Activated CD4-positive, CD25-positive, alpha-beta regulatory T cell treated with anti-CD3 and anti-CD28 coated beads, Interleukin-2, amount 50 U/mL, for 72 hours (primary cell): ENCODE measurements at regions not wholly inside any gene's neighbourhood (a gene's known extent, or its start where the extent isn't known, plus 50 kb on each side); places are given as distances from the start of the nearest gene placed in this dataset.
"Not testable (repeated sequence)": the region's sequence is repeated elsewhere in the genome, so short reads cannot be mapped to it uniquely, and the experiment has no call there.

ENCODE experiments used
- DNase-seq: peaks from one replicate; pipeline ENCODE4 v3.0.0; 2021

GRCh38 chr7:35910621-35911020 lies 109.8 kb downstream of the SEPTIN7 start:
- not testable (repeated sequence) for DNase-seq

GRCh38 chr7:35913350-35913749 lies 112.5 kb downstream of the SEPTIN7 start:
- DNase-seq = not testable (repeated sequence)

GRCh38 chr7:35914214-35914613 lies 113.4 kb downstream of the SEPTIN7 start:
- not testable (repeated sequence) for DNase-seq

- not testable (repeated sequence) for DNase-seq
These were observed 114.5 kb downstream of the SEPTIN7 start for GRCh38 chr7:35915247-35915955.

GRCh38 chr7:35918217-35918616 lies 117.4 kb downstream of the SEPTIN7 start:
- DNase-seq = not testable (repeated sequence)

- DNase-seq = not testable (repeated sequence)
These were observed 118.8 kb downstream of the SEPTIN7 start for GRCh38 chr7:35919607-35920006.

- DNase-seq = not testable (repeated sequence)
These were observed 120.5 kb downstream of the SEPTIN7 start for GRCh38 chr7:35921338-35921737.

GRCh38 chr7:35924668-35925067 lies 123.8 kb downstream of the SEPTIN7 start:
- not testable (repeated sequence) for DNase-seq

GRCh38 chr7:35926966-35927365 lies 126.1 kb downstream of the SEPTIN7 start:
- DNase-seq = not testable (repeated sequence)

GRCh38 chr7:35931134-35931533 lies 130.3 kb downstream of the SEPTIN7 start:
- not testable (repeated sequence) for DNase-seq

GRCh38 chr7:35931551-35931950 lies 130.7 kb downstream of the SEPTIN7 start:
- not testable (repeated sequence) for DNase-seq

GRCh38 chr7:35940695-35941094 lies 139.8 kb downstream of the SEPTIN7 start:
- DNase-seq = not testable (repeated sequence)

- not testable (repeated sequence) for DNase-seq
These were observed 144.8 kb downstream of the SEPTIN7 start for GRCh38 chr7:35945621-35946020.

GRCh38 chr7:35955735-35956134 lies 154.9 kb downstream of the SEPTIN7 start:
- DNase-seq = not testable (repeated sequence)

GRCh38 chr7:35956988-35957387 lies 156.1 kb downstream of the SEPTIN7 start:
- not testable (repeated sequence) for DNase-seq

- DNase-seq = not testable (repeated sequence)
These were observed 160.4 kb downstream of the SEPTIN7 start for GRCh38 chr7:35961260-35961659.

GRCh38 chr7:35962607-35963006 lies 161.8 kb downstream of the SEPTIN7 start:
- not testable (repeated sequence) for DNase-seq

GRCh38 chr7:35967366-35968139 lies 166.7 kb downstream of the SEPTIN7 start:
- DNase-seq = no peak

GRCh38 chr7:35968140-35968940 lies 167.5 kb downstream of the SEPTIN7 start:
- DNase-seq = no peak

- no peak for DNase-seq
These were observed 168.2 kb downstream of the SEPTIN7 start for GRCh38 chr7:35969066-35969465.

- DNase-seq = no peak
These were observed 169.6 kb downstream of the SEPTIN7 start for GRCh38 chr7:35970458-35970857.

GRCh38 chr7:35971133-35971891 lies 170.5 kb downstream of the SEPTIN7 start:
- no peak for DNase-seq
